Right atrium auricular region (tissue), 2 donors: ENCODE measurements at regions not wholly inside any gene's neighbourhood (a gene's known extent, or its start where the extent isn't known, plus 50 kb on each side); places are given as distances from the start of the nearest gene placed in this dataset.

Source experiments
- DNase-seq: peaks from one replicate; pipeline ENCODE4 v3.0.0-alpha.2; 2019; ENCODE audit warnings: low spot score
- H3K27ac ChIP-seq, 2 donors: fragments of 200-600 bp; sonication (generic); 1 replicate in 1 of 2; 2 replicates in 1 of 2; pipeline ENCODE4 v1.5.1; 2016 to 2019
- H3K27me3 ChIP-seq, 2 donors: fragments of 200-600 bp; sonication (generic); one replicate each; pipeline versions ENCODE4 v1.5.1 to v1.6.0; 2017 to 2019
- H3K36me3 ChIP-seq: fragments of 200-600 bp; sonication (generic); one replicate; pipeline ENCODE4 v1.5.1; 2016
- H3K4me1 ChIP-seq, 2 donors: fragments of 200-600 bp; sonication (generic); one replicate each; pipeline versions ENCODE4 v1.5.1 to v1.6.0; 2017 to 2019
- H3K4me3 ChIP-seq, 2 donors: fragments of 200-600 bp; sonication (generic); 1 replicate in 1 of 2; 2 replicates in 1 of 2; pipeline ENCODE4 v1.5.1; 2017 to 2019; ENCODE audit warnings: mild to moderate bottlenecking in 1 of 2, moderate library complexity in 1 of 2
- H3K9me3 ChIP-seq, 2 donors: fragments of 200-600 bp; sonication (generic); one replicate each; pipeline ENCODE4 v1.5.1; 2019
- TF ChIP-seq, protein P1 (sequence below), 2 donors: fragments of 200-600 bp; sonication (generic); IDR thresholded peaks; one replicate each; pipeline ENCODE4 v1.5.1; 2019; ENCODE audit warnings: antibody characterized with exemption in 2 of 2

- no peak overlapping the region for H3K4me3 ChIP-seq
- no peaks in the 10 kb centered on the region for H3K4me1 ChIP-seq
- H3K9me3 ChIP-seq = no peaks in the 10 kb centered on the region
- no peaks in the 10 kb centered on the region for H3K27me3 ChIP-seq
- DNase-seq = no peak
- H3K36me3 ChIP-seq = no peaks in the 10 kb centered on the region
- TF ChIP-seq, protein P1, sequence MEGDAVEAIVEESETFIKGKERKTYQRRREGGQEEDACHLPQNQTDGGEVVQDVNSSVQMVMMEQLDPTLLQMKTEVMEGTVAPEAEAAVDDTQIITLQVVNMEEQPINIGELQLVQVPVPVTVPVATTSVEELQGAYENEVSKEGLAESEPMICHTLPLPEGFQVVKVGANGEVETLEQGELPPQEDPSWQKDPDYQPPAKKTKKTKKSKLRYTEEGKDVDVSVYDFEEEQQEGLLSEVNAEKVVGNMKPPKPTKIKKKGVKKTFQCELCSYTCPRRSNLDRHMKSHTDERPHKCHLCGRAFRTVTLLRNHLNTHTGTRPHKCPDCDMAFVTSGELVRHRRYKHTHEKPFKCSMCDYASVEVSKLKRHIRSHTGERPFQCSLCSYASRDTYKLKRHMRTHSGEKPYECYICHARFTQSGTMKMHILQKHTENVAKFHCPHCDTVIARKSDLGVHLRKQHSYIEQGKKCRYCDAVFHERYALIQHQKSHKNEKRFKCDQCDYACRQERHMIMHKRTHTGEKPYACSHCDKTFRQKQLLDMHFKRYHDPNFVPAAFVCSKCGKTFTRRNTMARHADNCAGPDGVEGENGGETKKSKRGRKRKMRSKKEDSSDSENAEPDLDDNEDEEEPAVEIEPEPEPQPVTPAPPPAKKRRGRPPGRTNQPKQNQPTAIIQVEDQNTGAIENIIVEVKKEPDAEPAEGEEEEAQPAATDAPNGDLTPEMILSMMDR (IDR thresholded peaks at IDR 0.05) = no peak
- no peak overlapping the region for H3K27ac ChIP-seq
Measured at GRCh38 chr18:14905350-14905749, 157.4 kb downstream of the ANKRD30B start.

GRCh38 chr18:14905979-14906378 lies 158.0 kb downstream of the ANKRD30B start:
- no peaks in the 10 kb centered on the region for H3K9me3 ChIP-seq
- no peaks in the 10 kb centered on the region for H3K36me3 ChIP-seq
- H3K4me1 ChIP-seq = no peaks in the 10 kb centered on the region
- TF ChIP-seq, protein P1 (IDR thresholded peaks at IDR 0.05) = no peak
- no peaks in the 10 kb centered on the region for H3K27me3 ChIP-seq
- DNase-seq = no peak
- H3K27ac ChIP-seq = no peak overlapping the region
- no peak overlapping the region for H3K4me3 ChIP-seq

GRCh38 chr18:14907420-14907819 lies 159.4 kb downstream of the ANKRD30B start:
- Histone ChIP-seq H3K27ac (no peak overlapping the region), H3K36me3 (no peaks in the 10 kb centered on the region), H3K9me3 (no peaks in the 10 kb centered on the region), H3K27me3 (no peaks in the 10 kb centered on the region), H3K4me3 (no peak overlapping the region), H3K4me1 (no peaks in the 10 kb centered on the region)
- TF ChIP-seq, protein P1 (IDR thresholded peaks at IDR 0.05) = no peak
- DNase-seq = no peak

- Histone ChIP-seq H3K4me1 (no peaks in the 10 kb centered on the region), H3K27me3 (no peaks in the 10 kb centered on the region), H3K4me3 (no peak overlapping the region), H3K9me3 (no peaks in the 10 kb centered on the region), H3K36me3 (no peaks in the 10 kb centered on the region), H3K27ac (no peak overlapping the region)
- TF ChIP-seq, protein P1 (IDR thresholded peaks at IDR 0.05) = no peak
- DNase-seq = no peak
Measured at GRCh38 chr18:14908541-14908940, 160.6 kb downstream of the ANKRD30B start.

DNA sequence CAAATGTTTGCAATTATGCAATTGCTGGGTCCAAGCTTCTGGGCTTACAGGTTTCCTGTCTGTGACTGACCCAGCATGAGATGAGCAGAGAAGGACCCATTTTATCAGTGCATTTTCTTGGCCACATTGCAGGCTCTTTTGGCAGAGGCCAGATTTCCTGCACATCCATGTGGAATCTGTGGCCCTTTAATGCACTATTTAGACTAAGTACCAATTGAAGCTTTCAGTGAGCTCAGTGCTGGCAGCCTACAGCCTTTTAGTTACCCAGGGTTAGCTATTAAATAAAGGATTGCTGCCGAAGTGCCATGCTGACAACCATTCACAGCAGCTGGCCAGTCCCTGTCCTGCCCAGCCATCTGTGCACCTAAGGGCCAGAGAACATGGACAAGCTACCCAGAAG lies 165.0 kb downstream of the ANKRD30B start:
- H3K4me3 ChIP-seq = no peak overlapping the region
- no peaks in the 10 kb centered on the region for H3K36me3 ChIP-seq
- H3K27ac ChIP-seq = no peak overlapping the region
- no peaks in the 10 kb centered on the region for H3K9me3 ChIP-seq
- TF ChIP-seq, protein P1 (IDR thresholded peaks at IDR 0.05) = no peak
- no peaks in the 10 kb centered on the region for H3K27me3 ChIP-seq
- no peaks in the 10 kb centered on the region for H3K4me1 ChIP-seq
- no peak for DNase-seq

GRCh38 chr18:14914121-14914520 lies 166.1 kb downstream of the ANKRD30B start:
- Histone ChIP-seq H3K4me1 (no peaks in the 10 kb centered on the region), H3K36me3 (no peaks in the 10 kb centered on the region), H3K9me3 (no peaks in the 10 kb centered on the region), H3K4me3 (no peak overlapping the region), H3K27ac (no peak overlapping the region), H3K27me3 (no peaks in the 10 kb centered on the region)
- DNase-seq = no peak
- TF ChIP-seq, protein P1 (IDR thresholded peaks at IDR 0.05) = no peak
